ENCODE measurements at regions not wholly inside any gene's neighbourhood (a gene's known extent, or its start where the extent isn't known, plus 50 kb on each side); places are given as distances from the start of the nearest gene placed in this dataset.

DNA sequence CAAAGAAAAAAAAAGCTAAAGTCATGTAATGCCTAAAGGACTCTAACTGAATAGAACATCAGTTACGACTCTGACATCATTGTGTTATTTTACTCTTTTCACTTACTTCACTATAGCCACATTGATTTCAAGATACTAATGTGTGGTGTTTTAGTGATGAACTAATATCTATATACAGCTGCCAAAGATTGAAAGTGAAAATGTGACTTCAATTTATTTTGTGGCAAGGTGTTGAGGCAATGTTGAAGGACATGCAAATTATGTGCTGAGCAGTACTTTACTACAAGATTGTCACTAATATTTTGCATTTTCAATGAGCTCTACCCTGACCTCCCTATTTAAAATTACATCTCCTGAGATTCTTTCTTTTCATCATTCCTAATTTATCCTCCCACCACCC is 1911.9 kb upstream of the PCDH20 start:
- Histone ChIP-seq H3K4me1 (ENCODE audit: control insufficient read depth in 4 of 4, insufficient read depth in 4 of 4, low read length in 3 of 4) (no peaks in the 10 kb centered on the region), H3K27me3 (ENCODE audit: control insufficient read depth in 4 of 4, insufficient read depth in 4 of 4, low read length in 3 of 4) (no peaks in the 10 kb centered on the region), H3K9ac (ENCODE audit: low read depth in 1 of 2, low read length in 2 of 2) (no peak overlapping the region), H3K4me3 (ENCODE audit: low read depth in 1 of 3, low read length in 3 of 3) (no peak overlapping the region), H3K27ac (ENCODE audit: low read depth in 1 of 2, low read length in 2 of 2) (no peak overlapping the region), H3K36me3 (ENCODE audit: control insufficient read depth in 4 of 4, insufficient read depth in 3 of 4, low read depth in 1 of 4, low read length in 3 of 4) (no peaks in the 10 kb centered on the region), H3K9me3 (ENCODE audit: control insufficient read depth in 4 of 4, low read length in 3 of 4) (no peaks in the 10 kb centered on the region)
- WGBS: 75% methylated on average over 1 of the region's 1 CpG
- no peak for DNase-seq (ENCODE audit: low spot score)
- no peak for TF ChIP-seq NR2F2 (IDR thresholded peaks at IDR 0.05)
- TF ChIP-seq RXRA (IDR thresholded peaks at IDR 0.05): no peak
- TF ChIP-seq JUND (IDR thresholded peaks at IDR 0.05): no peak
- TF ChIP-seq, protein P1, sequence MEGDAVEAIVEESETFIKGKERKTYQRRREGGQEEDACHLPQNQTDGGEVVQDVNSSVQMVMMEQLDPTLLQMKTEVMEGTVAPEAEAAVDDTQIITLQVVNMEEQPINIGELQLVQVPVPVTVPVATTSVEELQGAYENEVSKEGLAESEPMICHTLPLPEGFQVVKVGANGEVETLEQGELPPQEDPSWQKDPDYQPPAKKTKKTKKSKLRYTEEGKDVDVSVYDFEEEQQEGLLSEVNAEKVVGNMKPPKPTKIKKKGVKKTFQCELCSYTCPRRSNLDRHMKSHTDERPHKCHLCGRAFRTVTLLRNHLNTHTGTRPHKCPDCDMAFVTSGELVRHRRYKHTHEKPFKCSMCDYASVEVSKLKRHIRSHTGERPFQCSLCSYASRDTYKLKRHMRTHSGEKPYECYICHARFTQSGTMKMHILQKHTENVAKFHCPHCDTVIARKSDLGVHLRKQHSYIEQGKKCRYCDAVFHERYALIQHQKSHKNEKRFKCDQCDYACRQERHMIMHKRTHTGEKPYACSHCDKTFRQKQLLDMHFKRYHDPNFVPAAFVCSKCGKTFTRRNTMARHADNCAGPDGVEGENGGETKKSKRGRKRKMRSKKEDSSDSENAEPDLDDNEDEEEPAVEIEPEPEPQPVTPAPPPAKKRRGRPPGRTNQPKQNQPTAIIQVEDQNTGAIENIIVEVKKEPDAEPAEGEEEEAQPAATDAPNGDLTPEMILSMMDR (IDR thresholded peaks at IDR 0.05; ENCODE audit: low read depth, low read length, missing input control): no peak
- no peak for TF ChIP-seq YY1 (IDR thresholded peaks at IDR 0.05)
- TF ChIP-seq, protein P2, sequence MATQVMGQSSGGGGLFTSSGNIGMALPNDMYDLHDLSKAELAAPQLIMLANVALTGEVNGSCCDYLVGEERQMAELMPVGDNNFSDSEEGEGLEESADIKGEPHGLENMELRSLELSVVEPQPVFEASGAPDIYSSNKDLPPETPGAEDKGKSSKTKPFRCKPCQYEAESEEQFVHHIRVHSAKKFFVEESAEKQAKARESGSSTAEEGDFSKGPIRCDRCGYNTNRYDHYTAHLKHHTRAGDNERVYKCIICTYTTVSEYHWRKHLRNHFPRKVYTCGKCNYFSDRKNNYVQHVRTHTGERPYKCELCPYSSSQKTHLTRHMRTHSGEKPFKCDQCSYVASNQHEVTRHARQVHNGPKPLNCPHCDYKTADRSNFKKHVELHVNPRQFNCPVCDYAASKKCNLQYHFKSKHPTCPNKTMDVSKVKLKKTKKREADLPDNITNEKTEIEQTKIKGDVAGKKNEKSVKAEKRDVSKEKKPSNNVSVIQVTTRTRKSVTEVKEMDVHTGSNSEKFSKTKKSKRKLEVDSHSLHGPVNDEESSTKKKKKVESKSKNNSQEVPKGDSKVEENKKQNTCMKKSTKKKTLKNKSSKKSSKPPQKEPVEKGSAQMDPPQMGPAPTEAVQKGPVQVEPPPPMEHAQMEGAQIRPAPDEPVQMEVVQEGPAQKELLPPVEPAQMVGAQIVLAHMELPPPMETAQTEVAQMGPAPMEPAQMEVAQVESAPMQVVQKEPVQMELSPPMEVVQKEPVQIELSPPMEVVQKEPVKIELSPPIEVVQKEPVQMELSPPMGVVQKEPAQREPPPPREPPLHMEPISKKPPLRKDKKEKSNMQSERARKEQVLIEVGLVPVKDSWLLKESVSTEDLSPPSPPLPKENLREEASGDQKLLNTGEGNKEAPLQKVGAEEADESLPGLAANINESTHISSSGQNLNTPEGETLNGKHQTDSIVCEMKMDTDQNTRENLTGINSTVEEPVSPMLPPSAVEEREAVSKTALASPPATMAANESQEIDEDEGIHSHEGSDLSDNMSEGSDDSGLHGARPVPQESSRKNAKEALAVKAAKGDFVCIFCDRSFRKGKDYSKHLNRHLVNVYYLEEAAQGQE (IDR thresholded peaks at IDR 0.05): no peak
- TF ChIP-seq HNF4A (conservative IDR thresholded peaks at IDR 0.05): no peak
- no peak for TF ChIP-seq RAD21 (IDR thresholded peaks at IDR 0.05)

DNA sequence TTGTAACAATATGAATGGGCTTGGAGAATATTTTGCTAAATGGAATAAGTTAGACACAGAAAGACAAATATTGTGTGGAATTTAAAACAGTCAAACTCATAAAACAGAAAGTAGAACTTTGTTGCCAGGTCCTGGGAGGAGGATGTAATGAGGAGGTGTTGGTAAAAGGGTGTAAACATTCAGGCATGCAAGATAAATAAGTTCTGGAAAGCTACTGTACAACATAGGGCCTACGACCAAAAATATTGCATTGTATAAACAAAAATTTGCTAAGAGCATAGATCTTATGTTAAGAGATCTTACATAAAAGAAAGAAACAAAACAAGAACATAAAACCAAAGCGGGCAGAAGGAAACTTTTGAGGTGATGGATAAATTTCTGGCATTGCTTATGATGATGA is 1907.8 kb upstream of the PCDH20 start:
- H3K27me3 ChIP-seq (ENCODE audit: control insufficient read depth in 4 of 4, insufficient read depth in 4 of 4, low read length in 3 of 4): no peaks in the 10 kb centered on the region
- DNase-seq (ENCODE audit: low spot score): no peak
- no peak overlapping the region for H3K4me3 ChIP-seq (ENCODE audit: low read depth in 1 of 3, low read length in 3 of 3)
- H3K27ac ChIP-seq (ENCODE audit: low read depth in 1 of 2, low read length in 2 of 2): no peak overlapping the region
- no peaks in the 10 kb centered on the region for H3K36me3 ChIP-seq (ENCODE audit: control insufficient read depth in 4 of 4, insufficient read depth in 3 of 4, low read depth in 1 of 4, low read length in 3 of 4)
- TF ChIP-seq FOXA1 (IDR thresholded peaks at IDR 0.05): no peak
- 71% methylated on average over 2 of the region's 2 CpGs for WGBS
- H3K9me3 ChIP-seq (ENCODE audit: control insufficient read depth in 4 of 4, low read length in 3 of 4): no peaks in the 10 kb centered on the region
- H3K4me1 ChIP-seq (ENCODE audit: control insufficient read depth in 4 of 4, insufficient read depth in 4 of 4, low read length in 3 of 4): no peaks in the 10 kb centered on the region
- no peak overlapping the region for H3K9ac ChIP-seq (ENCODE audit: low read depth in 1 of 2, low read length in 2 of 2)

DNA sequence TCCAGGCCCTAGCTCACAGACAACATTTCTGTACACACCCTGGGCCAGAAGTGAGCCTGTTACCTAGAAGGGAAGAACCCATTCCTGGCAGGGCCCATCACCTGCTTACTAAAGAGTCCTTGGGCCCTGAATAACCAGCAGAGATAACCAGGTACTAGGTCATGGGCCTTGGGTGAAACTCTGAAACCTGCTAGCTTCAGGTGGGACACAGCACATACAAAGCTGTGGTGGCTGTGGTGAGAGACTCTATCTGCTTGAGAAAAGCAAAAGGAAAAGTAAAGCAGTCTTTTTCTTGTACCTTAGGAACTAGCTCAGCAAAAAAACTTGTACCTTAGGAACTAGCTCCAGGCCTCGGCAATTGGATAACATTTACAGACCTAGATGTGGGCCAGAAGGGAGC is 1895.9 kb upstream of the PCDH20 start:
- H3K4me3 ChIP-seq (ENCODE audit: low read depth in 1 of 3, low read length in 3 of 3): no peak overlapping the region
- WGBS: 86% methylated on average over 1 of the region's 1 CpG
- H3K9ac ChIP-seq (ENCODE audit: low read depth in 1 of 2, low read length in 2 of 2): no peak overlapping the region
- no peaks in the 10 kb centered on the region for H3K9me3 ChIP-seq (ENCODE audit: control insufficient read depth in 4 of 4, low read length in 3 of 4)
- H3K36me3 ChIP-seq (ENCODE audit: control insufficient read depth in 4 of 4, insufficient read depth in 3 of 4, low read depth in 1 of 4, low read length in 3 of 4): no peaks in the 10 kb centered on the region
- no peak for DNase-seq (ENCODE audit: low spot score)
- H3K4me1 ChIP-seq (ENCODE audit: control insufficient read depth in 4 of 4, insufficient read depth in 4 of 4, low read length in 3 of 4): no peaks in the 10 kb centered on the region
- H3K27me3 ChIP-seq (ENCODE audit: control insufficient read depth in 4 of 4, insufficient read depth in 4 of 4, low read length in 3 of 4): no peaks in the 10 kb centered on the region
- no peak overlapping the region for H3K27ac ChIP-seq (ENCODE audit: low read depth in 1 of 2, low read length in 2 of 2)
- TF ChIP-seq SP1 (IDR thresholded peaks at IDR 0.05): no peak
- no peak for TF ChIP-seq HNF4A (conservative IDR thresholded peaks at IDR 0.05)
- TF ChIP-seq, protein P2 (IDR thresholded peaks at IDR 0.05): no peak
- no peak for TF ChIP-seq GABPA (IDR thresholded peaks at IDR 0.05 in 1 of 2, conservative IDR thresholded peaks at IDR 0.05 in 1 of 2)
- TF ChIP-seq, protein P1 (IDR thresholded peaks at IDR 0.05; ENCODE audit: low read depth, low read length, missing input control): no peak
- TF ChIP-seq RAD21 (IDR thresholded peaks at IDR 0.05): no peak
- TF ChIP-seq FOXA1 (IDR thresholded peaks at IDR 0.05): no peak
- TF ChIP-seq, protein P3, sequence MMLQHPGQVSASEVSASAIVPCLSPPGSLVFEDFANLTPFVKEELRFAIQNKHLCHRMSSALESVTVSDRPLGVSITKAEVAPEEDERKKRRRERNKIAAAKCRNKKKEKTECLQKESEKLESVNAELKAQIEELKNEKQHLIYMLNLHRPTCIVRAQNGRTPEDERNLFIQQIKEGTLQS (IDR thresholded peaks at IDR 0.05): no peak
- no peak for TF ChIP-seq FOXA2 (IDR thresholded peaks at IDR 0.05)
- TF ChIP-seq, protein P4, sequence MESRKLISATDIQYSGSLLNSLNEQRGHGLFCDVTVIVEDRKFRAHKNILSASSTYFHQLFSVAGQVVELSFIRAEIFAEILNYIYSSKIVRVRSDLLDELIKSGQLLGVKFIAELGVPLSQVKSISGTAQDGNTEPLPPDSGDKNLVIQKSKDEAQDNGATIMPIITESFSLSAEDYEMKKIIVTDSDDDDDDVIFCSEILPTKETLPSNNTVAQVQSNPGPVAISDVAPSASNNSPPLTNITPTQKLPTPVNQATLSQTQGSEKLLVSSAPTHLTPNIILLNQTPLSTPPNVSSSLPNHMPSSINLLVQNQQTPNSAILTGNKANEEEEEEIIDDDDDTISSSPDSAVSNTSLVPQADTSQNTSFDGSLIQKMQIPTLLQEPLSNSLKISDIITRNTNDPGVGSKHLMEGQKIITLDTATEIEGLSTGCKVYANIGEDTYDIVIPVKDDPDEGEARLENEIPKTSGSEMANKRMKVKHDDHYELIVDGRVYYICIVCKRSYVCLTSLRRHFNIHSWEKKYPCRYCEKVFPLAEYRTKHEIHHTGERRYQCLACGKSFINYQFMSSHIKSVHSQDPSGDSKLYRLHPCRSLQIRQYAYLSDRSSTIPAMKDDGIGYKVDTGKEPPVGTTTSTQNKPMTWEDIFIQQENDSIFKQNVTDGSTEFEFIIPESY (IDR thresholded peaks at IDR 0.05): no peak

Data from liver (tissue), 8 donors.